NCI-H187 treated with DMSO at 0.1 percent for 48 hours (cell line): ENCODE measurements at regions not wholly inside any gene's neighbourhood (a gene's known extent, or its start where the extent isn't known, plus 50 kb on each side); places are given as distances from the start of the nearest gene placed in this dataset.

Experiments used
- DNase-seq: peaks from one replicate; lab custom pipeline; 2025; lab: John Stamatoyannopoulos, UW

GRCh38 chr5:3888310-3888709, 292.7 kb downstream of the IRX1 start:
- no peak for DNase-seq

- DNase-seq, result no peak
Observed at GRCh38 chr5:3889412-3890142, 293.9 kb downstream of the IRX1 start.

- DNase-seq, result no peak
Observed at GRCh38 chr5:3891113-3891512, 295.5 kb downstream of the IRX1 start.

- DNase-seq, result no peak
Observed at GRCh38 chr5:3893527-3893926, 297.9 kb downstream of the IRX1 start.

- DNase-seq, result no peak
Observed at GRCh38 chr5:3893975-3894374, 298.3 kb downstream of the IRX1 start.

- DNase-seq, result no peak
Observed at GRCh38 chr5:3896098-3896497, 300.5 kb downstream of the IRX1 start.

- DNase-seq, result no peak
Observed at GRCh38 chr5:3899093-3899492, 303.5 kb downstream of the IRX1 start.

- no peak for DNase-seq
Observed at GRCh38 chr5:3904584-3904983, 309.0 kb downstream of the IRX1 start.

- no peak for DNase-seq
Observed at GRCh38 chr5:3905031-3905430, 309.4 kb downstream of the IRX1 start.

GRCh38 chr5:3905521-3905920, 309.9 kb downstream of the IRX1 start:
- no peak for DNase-seq

- DNase-seq, result no peak
Observed at GRCh38 chr5:3911111-3911510, 315.5 kb downstream of the IRX1 start.

- no peak for DNase-seq
Observed at GRCh38 chr5:3911773-3912172, 316.1 kb downstream of the IRX1 start.

GRCh38 chr5:3912790-3913189, 317.2 kb downstream of the IRX1 start:
- no peak for DNase-seq

GRCh38 chr5:3913279-3913678, 317.6 kb downstream of the IRX1 start:
- DNase-seq, result no peak

GRCh38 chr5:3925022-3925421, 329.4 kb downstream of the IRX1 start:
- DNase-seq, result no peak

GRCh38 chr5:3925935-3926334, 330.3 kb downstream of the IRX1 start:
- DNase-seq, result no peak

GRCh38 chr5:3929799-3930198, 334.2 kb downstream of the IRX1 start:
- DNase-seq, result no peak

GRCh38 chr5:3931976-3932375, 336.3 kb downstream of the IRX1 start:
- no peak for DNase-seq

GRCh38 chr5:3933536-3933935, 337.9 kb downstream of the IRX1 start:
- no peak for DNase-seq

GRCh38 chr5:3933966-3934365, 338.3 kb downstream of the IRX1 start:
- DNase-seq, result no peak

- no peak for DNase-seq
Observed at GRCh38 chr5:3943859-3944258, 348.2 kb downstream of the IRX1 start.

GRCh38 chr5:3944930-3945329, 349.3 kb downstream of the IRX1 start:
- DNase-seq, result no peak

- DNase-seq, result no peak
Observed at GRCh38 chr5:3948838-3949237, 353.2 kb downstream of the IRX1 start.

GRCh38 chr5:3954199-3954598, 358.6 kb downstream of the IRX1 start:
- DNase-seq, result no peak
